ENCODE measurements at regions not wholly inside any gene's neighbourhood (a gene's known extent, or its start where the extent isn't known, plus 50 kb on each side); places are given as distances from the start of the nearest gene placed in this dataset.
A peak's percentile ranks its signal among the peaks of the same experiment; 100 is the strongest.

DNA sequence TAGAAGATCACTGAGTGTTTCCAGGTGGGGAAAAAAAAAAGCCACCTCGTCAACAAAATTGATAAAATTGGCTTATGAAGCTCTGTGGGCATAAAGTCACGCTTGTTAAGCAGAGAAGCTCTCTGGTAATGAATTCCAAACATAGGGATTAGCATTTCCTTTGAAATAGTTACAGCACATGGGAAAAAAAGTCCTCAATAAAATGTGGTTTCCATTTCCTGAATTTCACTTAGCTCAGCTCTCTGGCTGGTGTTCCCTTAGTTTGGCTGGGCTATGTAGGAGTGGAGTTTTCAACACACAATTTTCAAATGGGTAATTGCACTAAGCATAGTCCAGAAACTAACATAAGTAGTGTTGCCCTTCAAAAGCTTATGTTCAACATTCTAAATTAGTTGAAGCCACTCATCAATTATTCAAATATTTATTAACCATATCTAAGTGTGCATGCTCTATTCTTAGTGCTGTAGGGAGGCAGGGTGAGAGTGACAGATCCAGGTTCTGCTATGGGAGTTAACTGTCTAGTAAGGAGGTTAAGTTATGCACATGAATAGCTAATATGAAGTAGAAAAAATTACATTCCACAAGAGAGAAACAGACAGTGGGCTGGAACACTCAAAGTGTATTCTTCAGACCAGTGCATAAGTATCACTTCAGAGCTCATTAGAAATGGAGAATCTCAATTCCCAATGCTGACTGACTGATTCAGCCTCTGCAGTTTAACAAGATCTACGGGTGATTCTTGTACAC lies 445.7 kb downstream of the SMARCA1 start:
- no peak for DNase-seq (ENCODE audit: low spot score)

- no peak for DNase-seq (ENCODE audit: low spot score)
Observed at GRCh38 chrX:129071390-129071789, 451.9 kb downstream of the SMARCA1 start.

DNA sequence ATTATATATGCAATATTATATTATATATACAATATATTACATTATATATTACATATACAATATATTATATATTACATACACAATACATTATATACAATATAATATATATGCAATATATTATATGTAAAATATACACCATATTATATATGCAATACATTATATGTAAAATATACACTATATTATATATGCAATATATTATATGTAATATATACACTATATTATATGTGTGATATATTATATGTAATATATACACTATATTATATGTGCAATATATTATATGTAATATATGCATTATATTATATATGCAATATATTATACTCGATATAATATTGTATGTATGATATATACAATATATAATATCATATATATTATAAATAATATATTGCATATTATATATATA lies 457.4 kb downstream of the SMARCA1 start:
- DNase-seq (ENCODE audit: low spot score) = no peak

GRCh38 chrX:129058405-129058804 lies 464.9 kb downstream of the SMARCA1 start:
- DNase-seq (ENCODE audit: low spot score) = peak; percentile 1

- no peak for DNase-seq (ENCODE audit: low spot score)
Observed at GRCh38 chrX:129043138-129043537, 480.2 kb downstream of the SMARCA1 start.

- DNase-seq (ENCODE audit: low spot score) = no peak
Observed at GRCh38 chrX:129041319-129041718, 482.0 kb downstream of the SMARCA1 start.

DNA sequence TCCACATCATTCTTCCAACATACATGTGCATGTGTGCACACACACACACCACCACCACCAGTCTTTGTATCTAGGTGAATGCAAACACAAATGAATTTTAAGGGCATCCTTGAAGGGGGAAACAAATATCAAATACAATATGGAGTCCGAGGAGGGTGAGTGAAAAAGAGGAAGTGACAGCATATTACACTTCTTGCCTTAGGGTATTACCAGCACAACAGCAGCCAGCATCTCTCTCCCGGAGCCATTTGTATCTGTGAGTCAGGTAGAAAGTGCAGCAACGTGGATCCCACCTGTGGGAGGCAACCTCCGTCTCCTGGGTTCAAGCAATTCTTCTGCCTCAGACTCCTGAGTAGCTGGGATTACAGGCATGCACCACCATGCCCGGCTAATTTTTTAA lies 483.2 kb downstream of the SMARCA1 start:
- DNase-seq (ENCODE audit: low spot score) = no peak

- DNase-seq (ENCODE audit: low spot score) = no peak
Observed at GRCh38 chrX:129039176-129039575, 484.1 kb downstream of the SMARCA1 start.

GRCh38 chrX:129037389-129037788 lies 485.9 kb downstream of the SMARCA1 start:
- no peak for DNase-seq (ENCODE audit: low spot score)

DNA sequence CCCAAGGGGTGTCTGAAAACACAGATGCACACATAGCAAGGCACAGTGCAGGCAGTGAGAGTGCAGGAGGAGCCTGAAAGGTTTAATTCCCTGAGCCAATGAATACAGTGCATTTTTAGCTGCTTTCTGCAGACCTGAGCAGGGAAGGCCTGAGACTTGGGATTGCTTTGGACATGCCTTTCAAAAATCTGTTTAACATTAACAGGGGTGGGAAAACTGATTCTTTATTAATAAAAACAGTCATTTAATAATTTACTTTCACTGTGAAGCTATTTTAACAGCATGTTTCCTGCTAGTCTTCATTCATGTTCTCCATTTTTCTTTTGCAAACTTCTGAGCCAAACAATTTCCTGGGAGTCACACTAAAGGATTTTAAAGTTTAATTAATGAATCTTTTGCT lies 488.1 kb downstream of the SMARCA1 start:
- DNase-seq (ENCODE audit: low spot score) = no peak

DNA sequence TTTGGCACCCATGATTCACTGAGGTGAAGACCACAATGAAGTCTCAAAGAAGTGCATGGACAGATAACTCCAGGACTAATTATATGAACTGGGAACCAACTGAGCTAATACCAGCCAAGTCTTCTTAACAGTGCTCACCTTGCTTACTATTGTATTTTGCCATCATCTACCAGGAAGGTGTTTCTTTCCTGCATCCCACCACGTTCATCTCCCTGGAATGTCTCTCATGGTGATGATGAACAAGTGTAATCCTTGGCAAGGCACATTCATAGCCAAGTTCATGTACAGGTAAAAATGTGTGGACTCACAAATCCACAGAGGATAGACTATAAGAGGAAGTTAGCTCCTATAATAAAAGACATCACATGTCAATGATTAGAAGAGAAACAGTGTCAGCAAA lies 489.1 kb downstream of the SMARCA1 start:
- no peak for DNase-seq (ENCODE audit: low spot score)

- no peak for DNase-seq (ENCODE audit: low spot score)
Observed at GRCh38 chrX:129026202-129026601, 497.1 kb downstream of the SMARCA1 start.

DNA sequence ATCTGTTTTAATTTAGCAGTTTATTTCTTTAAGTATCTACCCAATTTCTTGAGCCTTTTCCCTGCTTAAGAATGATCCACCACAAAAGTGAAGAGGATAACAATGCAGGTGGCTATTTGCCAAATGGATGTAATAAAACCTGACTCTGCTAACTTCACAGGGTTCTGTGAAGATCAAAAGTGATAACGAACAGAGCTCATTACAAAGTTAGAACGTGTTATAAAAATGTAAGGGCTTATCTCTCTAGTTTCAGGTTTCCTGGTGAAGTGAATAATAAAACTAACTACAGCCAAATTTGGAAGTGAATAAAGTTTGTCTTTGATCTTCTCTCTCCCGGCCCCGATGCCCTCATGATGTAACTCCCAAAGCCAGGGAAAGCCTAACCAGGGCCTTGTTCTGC lies 497.9 kb downstream of the SMARCA1 start:
- no peak for DNase-seq (ENCODE audit: low spot score)

DNA sequence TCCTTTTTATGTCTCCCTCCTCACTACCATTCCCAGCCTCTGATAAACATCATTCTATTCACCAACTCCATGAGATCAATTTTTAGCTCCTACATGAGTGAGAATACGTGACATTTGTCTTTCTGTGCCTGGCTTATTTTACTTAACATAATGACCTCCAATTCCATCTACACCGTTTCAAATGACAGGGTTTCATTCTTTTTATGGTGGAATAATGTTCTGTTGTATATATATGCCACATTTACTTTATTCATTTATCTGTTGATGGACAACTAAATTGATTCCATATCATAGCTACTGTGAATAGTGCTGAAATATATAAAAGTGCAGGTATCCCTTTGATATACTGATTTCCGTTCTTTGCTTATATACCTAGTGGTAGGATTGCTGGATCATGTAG lies 503.9 kb downstream of the SMARCA1 start:
- DNase-seq (ENCODE audit: low spot score) = no peak

DNA sequence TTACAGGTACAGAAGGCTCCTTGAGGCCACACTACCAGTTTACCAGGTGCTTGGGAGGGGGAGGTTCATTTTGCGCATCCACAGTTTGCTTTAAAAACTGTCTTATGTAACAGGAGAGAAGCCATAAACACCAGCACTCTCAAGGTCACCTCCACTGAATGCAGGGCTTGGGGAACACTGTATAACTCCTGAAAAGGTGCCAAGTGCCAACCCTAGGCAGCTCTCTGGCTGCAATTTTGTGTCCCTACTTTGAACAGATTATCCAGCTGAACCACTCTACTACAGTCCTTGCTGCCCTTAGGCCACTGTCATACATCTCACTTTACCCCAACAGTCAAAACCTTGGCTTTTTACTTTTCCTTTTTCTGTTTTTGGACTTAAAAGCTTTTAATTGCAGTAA lies 507.9 kb downstream of the SMARCA1 start:
- no peak for DNase-seq (ENCODE audit: low spot score)

DNA sequence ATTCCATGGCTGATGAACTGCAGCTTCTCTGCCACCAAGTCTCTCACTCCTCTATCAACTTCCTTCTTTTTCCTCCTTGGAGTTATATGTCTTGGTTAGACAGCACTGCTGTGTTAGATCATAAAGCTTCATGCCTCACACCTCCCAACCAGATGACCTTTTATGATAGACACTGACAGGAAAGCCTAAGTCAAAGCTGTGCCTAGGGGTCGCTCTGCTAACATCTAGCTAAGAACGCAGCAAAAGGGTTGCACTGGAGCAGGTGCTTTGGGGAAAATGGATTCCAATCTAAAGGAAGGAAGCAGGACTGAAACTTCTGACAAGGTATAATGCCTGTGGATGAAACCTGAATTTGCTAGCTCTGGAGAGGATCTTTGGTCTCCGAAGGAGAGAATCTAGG lies 509.7 kb downstream of the SMARCA1 start:
- DNase-seq (ENCODE audit: low spot score) = no peak

DNA sequence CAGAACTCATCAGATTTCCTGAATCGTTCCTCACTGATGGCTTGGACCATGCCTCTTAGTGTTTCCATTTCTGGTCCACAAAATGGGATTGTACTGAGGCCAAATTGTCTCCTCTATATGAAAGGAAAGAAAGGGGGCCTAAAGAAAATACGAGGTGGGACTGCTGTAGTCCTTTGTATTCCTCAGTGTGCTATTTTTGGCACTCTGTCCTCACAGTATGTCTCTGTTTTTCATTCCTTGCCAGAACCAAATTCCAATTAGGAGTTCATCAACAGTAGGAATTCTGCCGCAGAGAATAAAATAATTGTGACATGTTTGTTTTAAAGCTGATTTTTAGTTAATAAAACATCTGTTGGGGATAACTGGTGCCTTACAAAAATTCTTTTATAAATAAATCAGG lies 515.7 kb downstream of the SMARCA1 start:
- DNase-seq (ENCODE audit: low spot score) = no peak

DNA sequence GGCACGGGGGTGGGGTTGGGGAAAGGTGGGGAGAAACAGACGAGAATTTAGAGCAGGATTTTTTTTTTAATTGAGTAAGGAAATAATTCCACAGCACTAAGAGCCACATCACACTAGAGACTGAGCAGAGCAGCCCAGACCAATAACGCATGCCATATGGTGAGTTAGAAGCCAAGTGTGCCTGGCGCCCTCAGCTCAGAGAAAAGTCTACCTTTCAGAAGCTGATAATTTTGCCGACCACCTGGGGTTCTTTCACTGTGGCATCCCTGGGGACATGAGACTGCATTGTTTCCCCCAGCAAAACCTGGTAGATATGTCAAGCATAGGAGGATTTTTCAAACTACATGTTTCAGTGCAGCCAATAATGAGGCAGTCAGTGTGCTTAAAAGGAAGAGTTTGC lies 516.8 kb downstream of the SMARCA1 start:
- no peak for DNase-seq (ENCODE audit: low spot score)

GRCh38 chrX:129000797-129001196 lies 522.5 kb downstream of the SMARCA1 start:
- DNase-seq (ENCODE audit: low spot score) = no peak

- no peak for DNase-seq (ENCODE audit: low spot score)
Observed at GRCh38 chrX:129000018-129000417, 523.3 kb downstream of the SMARCA1 start.

DNA sequence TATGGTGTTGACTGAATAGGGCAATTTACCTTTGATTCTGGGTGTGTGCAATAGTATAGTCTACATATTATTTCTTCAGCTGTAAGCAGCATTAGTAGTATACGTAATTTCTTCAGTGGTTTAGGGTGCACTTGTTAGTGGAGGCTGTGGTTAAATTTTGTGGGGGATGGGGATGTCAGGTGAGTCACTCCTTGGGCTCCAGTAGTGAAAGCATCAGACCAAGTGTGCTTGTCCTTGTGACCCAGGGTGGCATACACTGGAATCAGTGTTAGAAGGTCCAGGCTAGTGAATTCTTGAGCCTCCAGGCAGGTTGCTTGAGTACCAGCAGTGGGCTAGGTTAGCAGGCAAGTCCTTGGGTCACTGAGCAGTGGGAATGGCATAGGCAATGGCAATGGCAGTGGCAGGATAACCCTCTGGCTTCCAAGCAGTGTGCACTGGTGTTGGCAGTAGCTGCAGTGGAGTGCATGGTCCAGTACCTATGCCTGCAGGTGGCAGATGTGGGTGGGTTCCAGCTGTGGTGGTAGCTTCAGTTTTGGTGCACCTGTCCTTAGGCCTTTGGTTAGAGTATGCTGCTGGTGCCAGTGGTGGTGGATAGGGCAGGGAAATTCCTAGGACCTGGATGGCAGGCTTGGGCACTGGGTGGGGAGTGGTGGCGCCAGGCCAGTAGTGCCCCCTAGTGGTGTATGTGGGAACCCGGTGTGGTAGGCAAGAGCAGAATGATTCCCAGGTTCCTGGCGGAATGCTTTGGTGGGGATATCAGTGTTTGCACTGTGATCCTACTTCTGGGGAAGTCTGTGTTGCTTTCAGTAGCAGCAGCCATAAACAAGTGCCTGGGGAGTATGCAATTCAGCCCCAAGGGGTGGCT lies 531.0 kb downstream of the SMARCA1 start:
- DNase-seq (ENCODE audit: low spot score) = no peak

GRCh38 chrX:128975745-128976144 lies 547.5 kb downstream of the SMARCA1 start:
- DNase-seq (ENCODE audit: low spot score) = peak; percentile 24

GRCh38 chrX:128973033-128973432 lies 550.3 kb downstream of the SMARCA1 start:
- no peak for DNase-seq (ENCODE audit: low spot score)

- DNase-seq (ENCODE audit: low spot score) = no peak
Observed at GRCh38 chrX:128961290-128961689, 562.0 kb downstream of the SMARCA1 start.
